Lung (tissue), 11 donors: ENCODE measurements at regions not wholly inside any gene's neighbourhood (a gene's known extent, or its start where the extent isn't known, plus 50 kb on each side); places are given as distances from the start of the nearest gene placed in this dataset.

Source experiments
- ATAC-seq: fragments of 200-7000 bp; cut with Tn5 transposase; one replicate; pipeline ENCODE4 v1.9.1; 2020; ENCODE audit warnings: moderate number of reproducible peaks; ENCODE audit not compliant: insufficient read depth, low FRiP score
- DNase-seq, 3 donors: peaks; one replicate each; pipeline ENCODE4 v3.0.0-alpha.2; 2013 to 2017
- H3K27ac ChIP-seq, 2 donors: one replicate each; pipeline ENCODE4 v1.5.1; 2013; ENCODE audit warnings: mild to moderate bottlenecking in 2 of 2, moderate library complexity in 2 of 2, control low read depth in 1 of 2, inconsistent platforms in 1 of 2, low read depth in 1 of 2, low read length in 1 of 2
- H3K27me3 ChIP-seq, 3 donors: one replicate each; pipeline ENCODE4 v1.5.1; 2013; ENCODE audit warnings: low read length in 2 of 3; ENCODE audit not compliant: control insufficient read depth in 3 of 3, insufficient read depth in 3 of 3
- H3K36me3 ChIP-seq, 4 donors: one replicate each; pipeline ENCODE4 v1.5.1; 2013; ENCODE audit warnings: low read length in 4 of 4, mild to moderate bottlenecking in 1 of 4, moderate library complexity in 1 of 4; ENCODE audit not compliant: control insufficient read depth in 4 of 4, insufficient read depth in 4 of 4
- H3K4me1 ChIP-seq, 5 donors: one replicate each; pipeline ENCODE4 v1.5.1; 2013; ENCODE audit warnings: low read length in 5 of 5, mild to moderate bottlenecking in 2 of 5, moderate library complexity in 1 of 5; ENCODE audit not compliant: control insufficient read depth in 5 of 5, insufficient read depth in 5 of 5
- H3K4me3 ChIP-seq: one replicate; pipeline ENCODE4 v1.5.1; 2013; ENCODE audit warnings: mild to moderate bottlenecking, control low read depth, moderate library complexity
- H3K9ac ChIP-seq, 2 donors: one replicate each; pipeline ENCODE4 v1.5.1; 2013; ENCODE audit warnings: low read length in 2 of 2, control low read depth in 1 of 2; ENCODE audit not compliant: insufficient read depth in 1 of 2
- H3K9me3 ChIP-seq, 4 donors: one replicate each; pipeline ENCODE4 v1.5.1; 2013; ENCODE audit warnings: low read length in 3 of 4, mild to moderate bottlenecking in 1 of 4, moderate library complexity in 1 of 4; ENCODE audit not compliant: control insufficient read depth in 4 of 4, insufficient read depth in 3 of 4
- CTCF ChIP-seq: IDR thresholded peaks from 2 replicates; pipeline ENCODE4 v1.5.1; 2012; ENCODE audit warnings: mild to moderate bottlenecking; ENCODE audit errors: control extremely low read depth, extremely low read depth
- WGBS, 2 donors: extraction: QIAGEN DNeasy Blood & Tissue Kit; methylation state at CpG; one replicate each; pipeline ENCODE4 v1.1.7; 2013; 5-methylcytosine and 5-hydroxymethylcytosine counted together
- donor health status: control.
- donor health status: control.
- donor health status: Bipolar disorder and iron deficiency.
- donor health status: healthy.
- donor health status: DM: yes; HTN: yes; CAD: no.

GRCh38 chr13:109418111-109418510 is 368.3 kb downstream of the IRS2 start:
- Histone ChIP-seq H3K36me3 (no peaks in the 10 kb centered on the region), H3K4me1 (peaks cover 0 to under 1% (median 0%) of the 10 kb centered on the region in 5 donors), H3K9ac (no peak overlapping the region), H3K9me3 (no peaks in the 10 kb centered on the region), H3K27me3 (peaks cover 0 to 2% (median 0%) of the 10 kb centered on the region in 3 donors), H3K4me3 (no peak overlapping the region), H3K27ac (no peak overlapping the region)
- TF ChIP-seq CTCF: no peak
- DNase-seq: no peak
- no peak for ATAC-seq

- TF ChIP-seq CTCF: no peak
- 91 to 93% methylated on average over 12 of the region's 12 CpGs for WGBS, 2 donors
- H3K27me3 ChIP-seq: peaks cover 0 to 2% (median 0%) of the 10 kb centered on the region in 3 donors
- H3K27ac ChIP-seq: no peak overlapping the region
- ATAC-seq (no peak), DNase-seq (no peak)
- H3K9me3 ChIP-seq: no peaks in the 10 kb centered on the region
- H3K4me1 ChIP-seq: peaks cover 2 to 11% (median 3%) of the 10 kb centered on the region in 5 donors
- no peak overlapping the region for H3K4me3 ChIP-seq
- H3K9ac ChIP-seq: no peak overlapping the region
- H3K36me3 ChIP-seq: no peaks in the 10 kb centered on the region
These were observed 370.4 kb downstream of the IRS2 start for GRCh38 chr13:109416001-109416400.

- peaks cover 0 to 2% (median 0%) of the 10 kb centered on the region in 3 donors for H3K27me3 ChIP-seq
- ATAC-seq: no peak
- peaks cover 2 to 11% (median 3%) of the 10 kb centered on the region in 5 donors for H3K4me1 ChIP-seq
- no peak for TF ChIP-seq CTCF
- H3K9ac ChIP-seq: no peak overlapping the region
- no peaks in the 10 kb centered on the region for H3K9me3 ChIP-seq
- DNase-seq: no peak
- no peak overlapping the region for H3K27ac ChIP-seq
- H3K4me3 ChIP-seq: no peak overlapping the region
- H3K36me3 ChIP-seq: no peaks in the 10 kb centered on the region
- WGBS, 2 donors: 87 to 96% methylated on average over 4 of the region's 4 CpGs
These were observed 371.3 kb downstream of the IRS2 start for GRCh38 chr13:109415057-109415456.

- peak; percentile 76 to 85 (median 77) for DNase-seq
- TF ChIP-seq CTCF: no peak
- WGBS, 2 donors: 25 to 26% methylated on average over 14 of the region's 14 CpGs
- Histone ChIP-seq H3K27me3 (peaks cover 0 to 2% (median 0%) of the 10 kb centered on the region in 3 donors), H3K4me1 (peaks cover 2 to 11% (median 3%) of the 10 kb centered on the region in 5 donors), H3K9ac (no peak overlapping the region), H3K27ac (no peak overlapping the region), H3K9me3 (no peaks in the 10 kb centered on the region), H3K4me3 (no peak overlapping the region), H3K36me3 (no peaks in the 10 kb centered on the region)
- peak; percentile 48 for ATAC-seq
These were observed 374.0 kb downstream of the IRS2 start for GRCh38 chr13:109412283-109412901.
